ENCODE measurements at regions not wholly inside any gene's neighbourhood (a gene's known extent, or its start where the extent isn't known, plus 50 kb on each side); places are given as distances from the start of the nearest gene placed in this dataset.

- Mint-ChIP-seq H3K4me3 (ENCODE audit: unreplicated experiment) (no peak overlapping the region), H3K9me3 (ENCODE audit: low read depth) (peaks cover 5% of the 10 kb centered on the region), H3K36me3 (ENCODE audit: low read depth) (no peaks in the 10 kb centered on the region), H3K27ac (ENCODE audit: unreplicated experiment) (no peak overlapping the region), H3K4me1 (ENCODE audit: low read depth) (no peaks in the 10 kb centered on the region), H3K27me3 (ENCODE audit: low read depth) (peaks cover 12% of the 10 kb centered on the region)
- TF ChIP-seq CTCF (IDR thresholded peaks at IDR 0.05) = no peak
- no peak for DNase-seq (ENCODE audit: low spot score)
These were observed 177.0 kb upstream of the PRDM1 start for GRCh38 chr6:105909106-105909505.

- DNase-seq (ENCODE audit: low spot score) = no peak
- TF ChIP-seq CTCF (IDR thresholded peaks at IDR 0.05) = no peak
- Mint-ChIP-seq H3K27ac (ENCODE audit: unreplicated experiment) (no peak overlapping the region), H3K36me3 (ENCODE audit: low read depth) (no peaks in the 10 kb centered on the region), H3K27me3 (ENCODE audit: low read depth) (peaks cover 9% of the 10 kb centered on the region), H3K4me1 (ENCODE audit: low read depth) (no peaks in the 10 kb centered on the region), H3K9me3 (ENCODE audit: low read depth) (no peaks in the 10 kb centered on the region), H3K4me3 (ENCODE audit: unreplicated experiment) (no peak overlapping the region)
These were observed 178.1 kb upstream of the PRDM1 start for GRCh38 chr6:105907991-105908390.

GRCh38 chr6:105907301-105907700 lies 178.8 kb upstream of the PRDM1 start:
- Mint-ChIP-seq H3K4me1 (ENCODE audit: low read depth) (no peaks in the 10 kb centered on the region), H3K9me3 (ENCODE audit: low read depth) (no peaks in the 10 kb centered on the region), H3K27ac (ENCODE audit: unreplicated experiment) (no peak overlapping the region), H3K27me3 (ENCODE audit: low read depth) (peaks cover 9% of the 10 kb centered on the region), H3K36me3 (ENCODE audit: low read depth) (no peaks in the 10 kb centered on the region), H3K4me3 (ENCODE audit: unreplicated experiment) (no peak overlapping the region)
- TF ChIP-seq CTCF (IDR thresholded peaks at IDR 0.05) = no peak
- DNase-seq (ENCODE audit: low spot score) = no peak

GRCh38 chr6:105902401-105903031 lies 183.6 kb upstream of the PRDM1 start:
- Mint-ChIP-seq H3K4me3 (ENCODE audit: unreplicated experiment) (no peak overlapping the region), H3K36me3 (ENCODE audit: low read depth) (no peaks in the 10 kb centered on the region), H3K4me1 (ENCODE audit: low read depth) (no peaks in the 10 kb centered on the region), H3K27ac (ENCODE audit: unreplicated experiment) (no peak overlapping the region), H3K9me3 (ENCODE audit: low read depth) (peaks cover 3% of the 10 kb centered on the region), H3K27me3 (ENCODE audit: low read depth) (peaks cover 9% of the 10 kb centered on the region)
- no peak for DNase-seq (ENCODE audit: low spot score)
- no peak for TF ChIP-seq CTCF (IDR thresholded peaks at IDR 0.05)

- Mint-ChIP-seq H3K27me3 (ENCODE audit: low read depth) (peaks cover 9% of the 10 kb centered on the region), H3K4me3 (ENCODE audit: unreplicated experiment) (no peak overlapping the region), H3K36me3 (ENCODE audit: low read depth) (no peaks in the 10 kb centered on the region), H3K9me3 (ENCODE audit: low read depth) (peaks cover 3% of the 10 kb centered on the region), H3K27ac (ENCODE audit: unreplicated experiment) (no peak overlapping the region), H3K4me1 (ENCODE audit: low read depth) (no peaks in the 10 kb centered on the region)
- no peak for TF ChIP-seq CTCF (IDR thresholded peaks at IDR 0.05)
- DNase-seq (ENCODE audit: low spot score) = no peak
These were observed 184.6 kb upstream of the PRDM1 start for GRCh38 chr6:105901583-105901982.
